HG03064 (cell line): ENCODE measurements at regions not wholly inside any gene's neighbourhood (a gene's known extent, or its start where the extent isn't known, plus 50 kb on each side); places are given as distances from the start of the nearest gene placed in this dataset.
A peak's percentile ranks its signal among the peaks of the same experiment; 100 is the strongest.

Experiments
- ATAC-seq: cut with Tn5 transposase; IDR thresholded peaks from one replicate; pipeline ENCODE4 v1.9.1; 2021; ENCODE audit warnings: low read depth; ENCODE audit not compliant: unreplicated experiment

- no peak for ATAC-seq
Observed at GRCh38 chrX:9339603-9340491, 125.0 kb upstream of the TBL1X start.

- ATAC-seq, result peak; percentile 41
Observed at GRCh38 chrX:9340598-9341290, 124.1 kb upstream of the TBL1X start.

- ATAC-seq, result peak; percentile 81
Observed at GRCh38 chrX:9341291-9342201, 123.3 kb upstream of the TBL1X start.

GRCh38 chrX:9342561-9343051 lies 122.3 kb upstream of the TBL1X start:
- no peak for ATAC-seq

GRCh38 chrX:9343971-9344370 lies 120.9 kb upstream of the TBL1X start:
- ATAC-seq, result no peak

GRCh38 chrX:9345957-9346356 lies 118.9 kb upstream of the TBL1X start:
- no peak for ATAC-seq

- ATAC-seq, result no peak
Observed at GRCh38 chrX:9349572-9350494, 115.0 kb upstream of the TBL1X start.

GRCh38 chrX:9351126-9351525 lies 113.7 kb upstream of the TBL1X start:
- ATAC-seq, result no peak

- peak; percentile 72 for ATAC-seq
Observed at GRCh38 chrX:9352243-9352642, 112.6 kb upstream of the TBL1X start.

GRCh38 chrX:9352694-9353411 lies 112.0 kb upstream of the TBL1X start:
- ATAC-seq, result peak; percentile 71

GRCh38 chrX:9354918-9355317 lies 109.9 kb upstream of the TBL1X start:
- ATAC-seq, result no peak

- ATAC-seq, result no peak
Observed at GRCh38 chrX:9355739-9356138, 109.1 kb upstream of the TBL1X start.

- ATAC-seq, result no peak
Observed at GRCh38 chrX:9356846-9357245, 108.0 kb upstream of the TBL1X start.

GRCh38 chrX:9357518-9358114 lies 107.2 kb upstream of the TBL1X start:
- ATAC-seq, result no peak

GRCh38 chrX:9362363-9362928 lies 102.4 kb upstream of the TBL1X start:
- no peak for ATAC-seq

GRCh38 chrX:9367421-9367820 lies 97.4 kb upstream of the TBL1X start:
- no peak for ATAC-seq

GRCh38 chrX:9368262-9368661 lies 96.6 kb upstream of the TBL1X start:
- no peak for ATAC-seq

GRCh38 chrX:9369802-9370291 lies 95.0 kb upstream of the TBL1X start:
- no peak for ATAC-seq
